Heart left ventricle (tissue), 13 donors: ENCODE measurements at regions not wholly inside any gene's neighbourhood (a gene's known extent, or its start where the extent isn't known, plus 50 kb on each side); places are given as distances from the start of the nearest gene placed in this dataset.

Experiments used
- CTCF ChIP-seq, 12 donors: fragments of 200-600 bp; sonication (generic) in 4 of 12; IDR thresholded peaks; one replicate each; pipeline versions ENCODE4 v1.5.0 to v1.8.0; 2018 to 2022; ENCODE audit warnings: antibody characterized with exemption in 12 of 12, mild to moderate bottlenecking in 5 of 12
- POLR2A ChIP-seq, 2 donors: fragments of 450-650 bp; IDR thresholded peaks; one replicate each; pipeline ENCODE4 v1.6.1; 2017; ENCODE audit warnings: antibody characterized with exemption in 2 of 2, mild to moderate bottlenecking in 2 of 2, moderate library complexity in 2 of 2
- donor health status: ischemic (EF 13 %, LVEDD 7.1; RV severe dilation, severe dysfunction).
- donor health status: DM: no; HTN: yes; CAD: no.
- donor health status: DM: no; HTN: no; CAD: no.
- donor health status: ischemic (EF 25% LVEDD 6.9; RV normal size, moderate dysfunction).
- donor health status: ischemic (EF 25% LVEDD 5.7; RV mildly dilated, moderate dysfunction).
- donor health status: ischemic (EF 35%, LVEDD 5.7; RV mildly dilated, moderate dysfunction).
- donor health status: nonischemic (EF 11% LVEDD 7.7; RV severe dilation, severe dysfunction).
- donor health status: DM: yes; HTN: yes; CAD: no.
- donor health status: PGD.
- donor health status: ischemic (EF 29% LVEDD 5.4; RV normal size, mild dysfunction).
- donor health status: nonischemic (EF 23%, LVEDD 6.1; RV moderate dilation, normal function).

GRCh38 chr3:99545941-99546580 lies 92.3 kb upstream of the COL8A1 start:
- TF ChIP-seq CTCF (IDR thresholded peaks at IDR 0.05) = no peak
- no peak for TF ChIP-seq POLR2A (IDR thresholded peaks at IDR 0.05)
